ENCODE measurements at regions not wholly inside any gene's neighbourhood (a gene's known extent, or its start where the extent isn't known, plus 50 kb on each side); places are given as distances from the start of the nearest gene placed in this dataset.

DNA sequence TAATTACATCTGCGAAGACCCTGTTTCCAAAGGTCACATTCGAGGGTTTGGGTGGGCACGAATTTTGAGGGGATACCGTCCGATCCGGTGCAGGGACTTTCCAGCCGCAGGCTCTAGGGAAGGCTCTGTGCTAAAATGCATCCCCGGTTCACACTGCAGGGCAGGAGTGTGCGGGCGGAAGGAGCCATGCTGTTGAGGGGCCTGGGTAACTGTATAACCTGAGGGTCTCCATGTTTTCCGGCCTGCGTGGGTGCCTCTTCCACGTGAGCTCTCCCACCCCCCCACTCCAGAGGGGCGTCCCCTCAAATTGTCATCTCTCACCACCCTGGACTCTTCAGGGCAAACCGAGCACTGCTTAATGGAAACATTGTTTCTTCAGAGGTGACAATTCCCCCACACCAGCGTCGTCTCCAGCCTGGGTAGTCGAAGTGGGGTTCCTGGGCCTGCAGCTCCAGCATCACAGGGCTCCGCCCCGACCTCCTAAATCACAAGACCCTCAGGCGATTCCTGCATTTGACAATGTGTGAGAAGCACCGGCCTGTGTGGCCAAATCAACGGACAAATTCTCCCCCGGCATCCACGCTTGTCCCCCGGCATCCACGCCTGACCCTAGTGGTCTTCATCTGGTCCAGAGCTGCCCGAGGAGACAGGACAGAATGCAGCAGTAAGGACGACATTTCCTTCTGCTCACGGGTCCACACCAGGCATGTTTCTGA, 51.2 kb downstream of the FOXL3 start:
- no peaks in the 10 kb centered on the region for H3K36me3 Mint-ChIP-seq (ENCODE audit: unreplicated experiment)
- H3K27me3 Mint-ChIP-seq (ENCODE audit: unreplicated experiment), result peaks cover 13% of the 10 kb centered on the region
- H3K4me1 Mint-ChIP-seq (ENCODE audit: low read depth, unreplicated experiment), result peaks cover 2% of the 10 kb centered on the region
- peaks cover 6% of the 10 kb centered on the region for H3K9me3 Mint-ChIP-seq (ENCODE audit: unreplicated experiment)
- TF ChIP-seq, protein P1, sequence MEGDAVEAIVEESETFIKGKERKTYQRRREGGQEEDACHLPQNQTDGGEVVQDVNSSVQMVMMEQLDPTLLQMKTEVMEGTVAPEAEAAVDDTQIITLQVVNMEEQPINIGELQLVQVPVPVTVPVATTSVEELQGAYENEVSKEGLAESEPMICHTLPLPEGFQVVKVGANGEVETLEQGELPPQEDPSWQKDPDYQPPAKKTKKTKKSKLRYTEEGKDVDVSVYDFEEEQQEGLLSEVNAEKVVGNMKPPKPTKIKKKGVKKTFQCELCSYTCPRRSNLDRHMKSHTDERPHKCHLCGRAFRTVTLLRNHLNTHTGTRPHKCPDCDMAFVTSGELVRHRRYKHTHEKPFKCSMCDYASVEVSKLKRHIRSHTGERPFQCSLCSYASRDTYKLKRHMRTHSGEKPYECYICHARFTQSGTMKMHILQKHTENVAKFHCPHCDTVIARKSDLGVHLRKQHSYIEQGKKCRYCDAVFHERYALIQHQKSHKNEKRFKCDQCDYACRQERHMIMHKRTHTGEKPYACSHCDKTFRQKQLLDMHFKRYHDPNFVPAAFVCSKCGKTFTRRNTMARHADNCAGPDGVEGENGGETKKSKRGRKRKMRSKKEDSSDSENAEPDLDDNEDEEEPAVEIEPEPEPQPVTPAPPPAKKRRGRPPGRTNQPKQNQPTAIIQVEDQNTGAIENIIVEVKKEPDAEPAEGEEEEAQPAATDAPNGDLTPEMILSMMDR (IDR thresholded peaks at IDR 0.05; ENCODE audit: partially characterized antibody, unreplicated experiment), result no peak
- H3K4me3 Mint-ChIP-seq (ENCODE audit: unreplicated experiment), result no peak overlapping the region
- DNase-seq, result no peak
- no peak overlapping the region for H3K27ac Mint-ChIP-seq (ENCODE audit: unreplicated experiment)

DNA sequence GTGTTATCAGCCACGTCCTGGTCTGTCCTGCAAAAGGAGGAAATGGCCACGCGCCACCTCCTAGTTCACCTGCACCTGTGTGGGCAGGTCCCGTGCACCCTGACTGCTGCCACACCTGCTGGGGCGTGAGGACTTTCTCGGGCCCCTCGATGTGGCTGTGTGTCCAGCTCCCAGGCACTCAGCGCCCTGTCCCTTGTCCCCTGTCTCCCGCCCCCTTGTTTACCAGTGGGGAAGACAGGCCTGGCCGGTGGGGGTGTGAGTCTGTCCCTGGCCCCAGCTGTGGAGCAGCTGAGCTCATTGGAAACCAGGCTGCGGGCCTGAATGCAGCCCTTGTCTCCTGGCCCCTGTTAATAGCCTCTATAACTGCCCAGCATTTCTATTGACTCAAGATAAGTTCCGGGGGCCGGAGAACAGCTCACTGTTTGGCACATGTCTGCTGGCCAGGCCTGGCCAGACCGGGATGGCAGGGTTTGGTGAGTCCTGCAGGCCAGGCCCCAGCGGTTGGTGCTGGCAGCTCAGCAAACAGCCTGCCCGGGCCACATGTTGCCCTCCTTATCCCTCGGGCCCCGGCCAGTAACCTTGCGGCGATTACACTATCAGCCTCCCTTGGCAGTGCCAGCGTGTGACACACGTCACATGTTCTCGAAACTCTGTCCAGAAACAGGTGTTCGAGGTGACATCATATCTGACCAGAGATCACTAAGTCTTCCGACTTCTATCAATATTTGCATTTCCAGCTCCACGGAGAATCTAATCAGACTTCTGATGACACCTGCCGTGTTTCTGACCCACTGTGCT, 52.1 kb downstream of the FOXL3 start:
- Mint-ChIP-seq H3K36me3 (ENCODE audit: unreplicated experiment) (no peaks in the 10 kb centered on the region), H3K4me3 (ENCODE audit: unreplicated experiment) (no peak overlapping the region), H3K4me1 (ENCODE audit: low read depth, unreplicated experiment) (peaks cover 2% of the 10 kb centered on the region), H3K27me3 (ENCODE audit: unreplicated experiment) (peaks cover 13% of the 10 kb centered on the region), H3K27ac (ENCODE audit: unreplicated experiment) (no peak overlapping the region), H3K9me3 (ENCODE audit: unreplicated experiment) (peaks cover 6% of the 10 kb centered on the region)
- DNase-seq, result no peak
- TF ChIP-seq, protein P1 (IDR thresholded peaks at IDR 0.05; ENCODE audit: partially characterized antibody, unreplicated experiment), result no peak

DNA sequence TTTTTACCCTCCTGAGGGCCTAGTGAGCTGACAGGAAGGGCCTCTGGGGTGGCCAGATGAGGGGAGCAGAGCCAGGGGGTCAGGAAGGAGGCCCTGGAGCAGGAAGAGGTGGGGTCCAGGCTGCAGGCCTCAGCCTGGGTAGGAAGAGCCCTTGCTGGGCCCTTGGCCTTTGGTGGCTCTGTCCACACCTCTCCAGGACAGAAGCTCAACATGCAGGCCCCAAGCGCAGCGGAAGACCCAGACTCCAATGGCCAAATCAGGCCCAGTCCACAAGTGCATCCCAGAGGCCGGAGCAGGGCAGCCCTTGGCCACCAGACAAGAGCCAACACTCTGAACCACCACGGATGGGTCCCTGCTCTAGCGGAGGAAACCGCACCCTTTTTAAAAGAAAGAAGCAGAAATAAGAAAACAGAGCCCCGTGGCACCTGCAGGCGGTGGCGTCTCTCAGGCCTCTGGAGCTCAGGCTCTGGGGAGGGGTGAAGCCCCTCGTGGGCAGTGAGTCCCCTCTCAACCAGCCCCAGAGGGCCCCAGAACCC, 52.8 kb downstream of the FOXL3 start:
- Mint-ChIP-seq H3K9me3 (ENCODE audit: unreplicated experiment) (peaks cover 9% of the 10 kb centered on the region), H3K27ac (ENCODE audit: unreplicated experiment) (no peak overlapping the region), H3K36me3 (ENCODE audit: unreplicated experiment) (no peaks in the 10 kb centered on the region), H3K4me1 (ENCODE audit: low read depth, unreplicated experiment) (peaks cover 2% of the 10 kb centered on the region), H3K4me3 (ENCODE audit: unreplicated experiment) (no peak overlapping the region), H3K27me3 (ENCODE audit: unreplicated experiment) (peaks cover 13% of the 10 kb centered on the region)
- TF ChIP-seq, protein P1 (IDR thresholded peaks at IDR 0.05; ENCODE audit: partially characterized antibody, unreplicated experiment), result no peak
- DNase-seq, result no peak

DNA sequence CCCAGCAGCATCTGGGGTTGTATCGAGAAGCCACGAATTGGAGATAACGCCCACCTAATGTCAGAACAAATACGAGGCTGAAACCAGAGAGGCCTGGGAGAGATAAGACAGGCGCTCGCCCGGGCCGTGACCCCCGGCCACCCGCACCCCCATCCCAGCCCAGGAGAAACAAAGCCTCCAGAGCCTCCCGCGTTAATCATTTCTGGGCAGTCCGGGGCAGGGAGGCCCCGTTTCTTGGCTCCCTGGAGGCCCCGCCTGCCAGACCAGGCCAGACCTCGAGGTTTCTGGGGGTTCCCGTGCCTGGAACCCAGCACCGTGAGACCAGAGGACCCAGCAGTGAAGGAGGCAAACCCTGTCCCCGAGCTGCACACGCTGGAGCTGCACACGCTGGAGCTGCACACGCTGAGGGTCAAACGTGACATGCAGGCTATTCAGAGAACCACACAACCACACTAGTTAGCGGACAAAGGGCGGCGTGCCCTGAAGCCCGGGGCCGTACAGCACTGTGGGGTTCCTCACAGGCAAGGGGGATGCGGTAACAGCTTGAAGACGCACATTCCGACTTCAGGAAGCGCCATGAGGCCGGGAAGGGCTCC, 53.4 kb downstream of the FOXL3 start:
- no peaks in the 10 kb centered on the region for H3K36me3 Mint-ChIP-seq (ENCODE audit: unreplicated experiment)
- no peak overlapping the region for H3K4me3 Mint-ChIP-seq (ENCODE audit: unreplicated experiment)
- no peak for DNase-seq
- peaks cover 9% of the 10 kb centered on the region for H3K9me3 Mint-ChIP-seq (ENCODE audit: unreplicated experiment)
- peaks cover 2% of the 10 kb centered on the region for H3K4me1 Mint-ChIP-seq (ENCODE audit: low read depth, unreplicated experiment)
- H3K27me3 Mint-ChIP-seq (ENCODE audit: unreplicated experiment), result peaks cover 10% of the 10 kb centered on the region
- TF ChIP-seq, protein P1 (IDR thresholded peaks at IDR 0.05; ENCODE audit: partially characterized antibody, unreplicated experiment), result no peak
- H3K27ac Mint-ChIP-seq (ENCODE audit: unreplicated experiment), result no peak overlapping the region

All from glutamatergic neuron (in vitro differentiated cells).